Stimulated activated naive CD8-positive, alpha-beta T cell treated with anti-CD3 and anti-CD28 coated beads, Interleukin-15, amount 100 ng/mL, for 72 hours (primary cell): ENCODE measurements at regions not wholly inside any gene's neighbourhood (a gene's known extent, or its start where the extent isn't known, plus 50 kb on each side); places are given as distances from the start of the nearest gene placed in this dataset.
"Not testable (repeated sequence)": the region's sequence is repeated elsewhere in the genome, so short reads cannot be mapped to it uniquely, and the experiment has no call there.

Experiments
- ATAC-seq: fragments of 150-1000 bp; cut with Tn5 transposase; 2 replicates; pipeline ENCODE4 v1.10.0; 2021; ENCODE audit warnings: mild to moderate bottlenecking, moderate library complexity
- DNase-seq, 2 donors: peaks; one replicate each; pipeline ENCODE4 v3.0.0; 2021 to 2022
- H3K27ac Mint-ChIP-seq, 2 donors: one replicate each; pipeline ENCODE4 v1.8.0; 2022; ENCODE audit warnings: mild to moderate bottlenecking in 2 of 2, mixed read lengths in 2 of 2, moderate library complexity in 2 of 2
- H3K27me3 Mint-ChIP-seq: one replicate; pipeline ENCODE4 v1.8.0; 2022; ENCODE audit warnings: mixed read lengths
- H3K4me1 Mint-ChIP-seq: one replicate; pipeline ENCODE4 v1.8.0; 2022; ENCODE audit warnings: mild to moderate bottlenecking, mixed read lengths
- H3K4me3 Mint-ChIP-seq, 2 donors: one replicate each; pipeline ENCODE4 v1.8.0; 2022; ENCODE audit warnings: mild to moderate bottlenecking in 2 of 2, mixed read lengths in 2 of 2, moderate library complexity in 1 of 2
- H3K9me3 Mint-ChIP-seq, 2 donors: one replicate each; pipeline ENCODE4 v1.8.0; 2022; ENCODE audit warnings: mixed read lengths in 2 of 2

DNA sequence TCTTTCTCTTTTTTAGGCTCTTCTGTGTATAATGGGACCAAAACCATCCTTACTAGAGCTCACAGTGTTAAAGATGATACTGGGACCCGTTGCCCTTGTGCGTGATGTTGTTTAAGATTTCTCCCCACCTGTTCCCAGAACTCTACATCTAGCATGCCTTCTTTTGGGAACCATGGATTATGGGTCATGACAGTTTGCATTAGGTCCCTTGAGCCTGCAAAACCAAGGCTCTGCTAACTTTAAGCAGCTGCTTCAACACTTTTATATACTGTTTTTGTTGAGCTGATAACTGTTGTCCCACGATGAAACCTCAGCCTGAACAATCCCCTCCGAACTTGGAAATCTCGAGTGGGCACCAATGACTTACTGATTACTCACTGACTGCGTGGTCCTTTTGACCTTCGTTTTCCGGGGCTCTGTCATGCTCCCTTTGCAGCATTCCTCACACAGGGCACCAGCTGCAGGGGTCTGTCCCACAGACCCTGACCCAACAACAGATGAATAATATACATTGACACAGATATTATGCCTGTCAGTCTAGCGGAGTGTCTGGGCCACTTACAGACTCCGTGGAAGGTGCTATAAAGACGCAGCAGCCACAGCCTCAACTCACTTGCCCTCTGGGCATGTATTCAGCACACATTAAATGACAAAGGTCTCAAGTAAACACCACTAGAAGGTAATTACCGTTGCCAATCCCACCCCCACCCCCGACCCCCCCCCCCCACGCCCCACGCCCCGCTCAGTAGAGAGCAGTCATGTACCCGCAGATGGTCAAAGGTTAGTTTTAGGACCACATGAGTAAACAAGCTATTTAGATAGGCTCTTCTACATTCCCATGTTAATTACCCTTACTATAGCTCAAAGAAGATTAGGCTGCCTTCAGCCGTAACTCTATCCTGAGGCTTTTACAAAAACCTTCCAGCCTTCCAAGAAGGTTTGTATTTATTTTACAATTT, 162.0 kb upstream of the WDFY3 start:
- H3K27ac Mint-ChIP-seq: no peak overlapping the region
- ATAC-seq (no peak), DNase-seq (no peak)
- H3K4me3 Mint-ChIP-seq: no peak overlapping the region
- H3K9me3 Mint-ChIP-seq: peaks cover 4 to 10% of the 10 kb centered on the region in 2 donors
- no peaks in the 10 kb centered on the region for H3K27me3 Mint-ChIP-seq
- H3K4me1 Mint-ChIP-seq: no peaks in the 10 kb centered on the region

- not testable (repeated sequence) for H3K27ac Mint-ChIP-seq, ATAC-seq, H3K9me3 Mint-ChIP-seq, DNase-seq, H3K27me3 Mint-ChIP-seq, H3K4me3 Mint-ChIP-seq, H3K4me1 Mint-ChIP-seq
Observed at GRCh38 chr4:85129354-85130125, 163.1 kb upstream of the WDFY3 start.

- peaks cover 4 to 10% of the 10 kb centered on the region in 2 donors for H3K9me3 Mint-ChIP-seq
- no peaks in the 10 kb centered on the region for H3K4me1 Mint-ChIP-seq
- DNase-seq: no peak
- H3K27ac Mint-ChIP-seq: no peak overlapping the region
- no peak overlapping the region for H3K4me3 Mint-ChIP-seq
- ATAC-seq: no peak
- no peaks in the 10 kb centered on the region for H3K27me3 Mint-ChIP-seq
Observed at GRCh38 chr4:85132117-85132516, 165.6 kb upstream of the WDFY3 start.

DNA sequence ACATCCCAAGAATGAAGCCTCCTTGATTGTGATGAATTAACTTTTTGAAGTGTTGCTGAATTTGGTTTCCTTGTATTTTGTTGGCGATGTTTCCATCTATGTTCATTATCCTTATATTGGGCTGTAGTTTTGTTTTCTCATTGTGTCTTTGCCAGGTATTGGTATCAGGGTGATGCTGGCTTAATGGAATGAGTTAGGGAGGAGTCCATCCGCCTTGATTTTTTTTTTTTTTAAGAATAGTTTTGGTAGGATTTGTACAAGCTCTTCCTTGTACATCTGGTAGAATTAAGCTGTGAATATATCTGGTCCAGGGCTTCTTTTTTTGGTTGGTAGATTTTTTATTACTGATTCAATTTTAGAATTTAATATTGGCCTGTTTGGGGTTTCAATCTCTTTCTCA, 166.1 kb upstream of the WDFY3 start:
- no peak for DNase-seq
- H3K27me3 Mint-ChIP-seq: no peaks in the 10 kb centered on the region
- H3K27ac Mint-ChIP-seq: no peak overlapping the region
- H3K4me1 Mint-ChIP-seq: no peaks in the 10 kb centered on the region
- peaks cover 4 to 10% of the 10 kb centered on the region in 2 donors for H3K9me3 Mint-ChIP-seq
- no peak overlapping the region for H3K4me3 Mint-ChIP-seq
- ATAC-seq: no peak

DNA sequence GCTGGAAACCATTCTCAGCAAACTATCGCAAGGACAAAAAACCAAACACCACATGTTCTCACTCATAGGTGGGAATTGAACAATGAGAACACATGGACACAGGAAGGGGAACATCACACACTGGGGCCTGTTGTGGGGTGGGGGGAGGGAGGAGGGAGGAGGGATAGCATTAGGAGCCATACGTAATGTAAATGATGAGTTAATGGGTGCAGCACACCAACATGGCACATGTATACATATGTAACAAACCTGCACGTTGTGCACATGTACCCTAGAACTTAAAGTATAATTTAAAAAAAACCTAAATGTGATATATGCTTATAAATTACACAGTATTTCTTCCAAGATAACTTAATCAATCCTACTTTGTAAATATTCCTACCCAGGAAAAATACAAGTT, 173.3 kb upstream of the WDFY3 start:
- ATAC-seq, DNase-seq, H3K27ac Mint-ChIP-seq, H3K4me1 Mint-ChIP-seq, H3K27me3 Mint-ChIP-seq, H3K4me3 Mint-ChIP-seq, H3K9me3 Mint-ChIP-seq: not testable (repeated sequence)

GRCh38 chr4:85142451-85142850, 176.0 kb upstream of the WDFY3 start:
- H3K9me3 Mint-ChIP-seq: no peaks in the 10 kb centered on the region
- DNase-seq (no peak), ATAC-seq (no peak)
- H3K4me3 Mint-ChIP-seq: no peak overlapping the region
- no peaks in the 10 kb centered on the region for H3K4me1 Mint-ChIP-seq
- H3K27me3 Mint-ChIP-seq: no peaks in the 10 kb centered on the region
- H3K27ac Mint-ChIP-seq: no peak overlapping the region

DNA sequence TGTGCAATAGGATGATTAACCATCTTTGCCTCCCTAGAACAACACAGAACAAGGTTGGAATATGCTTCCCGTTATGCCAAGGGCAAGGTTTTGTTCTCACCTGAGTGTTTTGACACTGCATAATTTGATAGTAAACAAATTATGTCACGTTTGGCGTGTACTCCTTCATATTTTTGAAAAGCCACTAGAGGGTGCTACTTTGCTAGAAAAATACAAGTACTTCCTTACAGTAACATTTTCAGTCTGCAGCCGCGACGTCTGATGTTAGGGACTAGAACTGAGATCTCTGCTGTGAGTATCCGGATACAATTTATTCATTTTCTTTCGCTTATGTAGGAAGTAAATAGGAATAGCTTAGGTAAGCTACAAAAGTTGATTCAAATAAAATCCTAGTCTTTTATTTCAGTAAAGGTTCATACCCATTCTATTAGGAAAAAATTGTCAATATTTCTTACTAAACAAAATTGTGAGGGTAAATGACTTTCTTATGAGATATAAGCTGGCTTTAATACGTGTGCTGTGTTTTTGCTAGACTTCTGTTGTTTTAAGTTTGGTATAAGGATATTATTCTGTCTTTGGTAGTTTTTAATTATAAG, 181.1 kb upstream of the WDFY3 start:
- H3K27ac Mint-ChIP-seq: no peak overlapping the region
- H3K27me3 Mint-ChIP-seq: no peaks in the 10 kb centered on the region
- H3K9me3 Mint-ChIP-seq: no peaks in the 10 kb centered on the region
- ATAC-seq: peak; percentile 46
- H3K4me1 Mint-ChIP-seq: no peaks in the 10 kb centered on the region
- DNase-seq: no peak
- H3K4me3 Mint-ChIP-seq: no peak overlapping the region

GRCh38 chr4:85149676-85150075, 183.2 kb upstream of the WDFY3 start:
- Mint-ChIP-seq H3K27me3 (no peaks in the 10 kb centered on the region), H3K4me3 (no peak overlapping the region), H3K4me1 (no peaks in the 10 kb centered on the region), H3K9me3 (no peaks in the 10 kb centered on the region), H3K27ac (no peak overlapping the region)
- DNase-seq (no peak), ATAC-seq (no peak)

- Mint-ChIP-seq H3K27ac (no peak overlapping the region), H3K27me3 (no peaks in the 10 kb centered on the region), H3K9me3 (no peaks in the 10 kb centered on the region), H3K4me3 (no peak overlapping the region), H3K4me1 (no peaks in the 10 kb centered on the region)
- ATAC-seq: no peak
- DNase-seq: no peak
Observed at GRCh38 chr4:85151371-85151770, 184.9 kb upstream of the WDFY3 start.

- no peaks in the 10 kb centered on the region for H3K9me3 Mint-ChIP-seq
Observed at GRCh38 chr4:85151786-85152185, 185.3 kb upstream of the WDFY3 start.

DNA sequence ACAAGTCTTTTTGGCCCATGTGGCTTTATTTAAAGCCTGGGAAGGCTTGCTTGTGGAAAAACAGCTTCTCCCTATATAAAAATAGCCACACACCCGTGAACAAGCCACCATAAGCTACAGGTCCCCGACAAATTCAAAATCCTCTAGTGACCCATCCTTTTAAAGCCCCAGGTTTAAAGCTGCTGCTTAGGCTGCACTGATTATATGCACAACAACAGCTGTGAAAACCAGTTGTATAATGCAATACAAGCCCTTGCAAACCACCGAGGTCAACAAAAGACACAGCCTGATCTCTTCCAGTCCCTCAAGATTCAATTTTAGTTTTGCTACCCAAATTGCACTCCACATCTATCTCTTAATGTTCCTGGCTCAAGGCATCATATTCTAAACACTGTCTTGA, 186.0 kb upstream of the WDFY3 start:
- no peak overlapping the region for H3K4me3 Mint-ChIP-seq
- no peaks in the 10 kb centered on the region for H3K4me1 Mint-ChIP-seq
- H3K9me3 Mint-ChIP-seq: no peaks in the 10 kb centered on the region
- H3K27me3 Mint-ChIP-seq: no peaks in the 10 kb centered on the region
- DNase-seq (no peak), ATAC-seq (no peak)
- H3K27ac Mint-ChIP-seq: no peak overlapping the region

More at GRCh38 chr4:85151786-85152185, 185.3 kb upstream of the WDFY3 start:
- DNase-seq (no peak), ATAC-seq (no peak)
- Mint-ChIP-seq H3K27me3 (no peaks in the 10 kb centered on the region), H3K4me3 (no peak overlapping the region), H3K27ac (no peak overlapping the region), H3K4me1 (no peaks in the 10 kb centered on the region)

- ATAC-seq (no peak), DNase-seq (no peak)
- Mint-ChIP-seq H3K27me3 (no peaks in the 10 kb centered on the region), H3K9me3 (no peaks in the 10 kb centered on the region), H3K4me3 (no peak overlapping the region), H3K4me1 (no peaks in the 10 kb centered on the region), H3K27ac (no peak overlapping the region)
Observed at GRCh38 chr4:85153221-85153620, 186.7 kb upstream of the WDFY3 start.

GRCh38 chr4:85154591-85154990, 188.1 kb upstream of the WDFY3 start:
- no peaks in the 10 kb centered on the region for H3K4me1 Mint-ChIP-seq
- no peak overlapping the region for H3K4me3 Mint-ChIP-seq
- H3K27ac Mint-ChIP-seq: no peak overlapping the region
- DNase-seq (no peak), ATAC-seq (no peak)
- H3K27me3 Mint-ChIP-seq: no peaks in the 10 kb centered on the region
- no peaks in the 10 kb centered on the region for H3K9me3 Mint-ChIP-seq

DNA sequence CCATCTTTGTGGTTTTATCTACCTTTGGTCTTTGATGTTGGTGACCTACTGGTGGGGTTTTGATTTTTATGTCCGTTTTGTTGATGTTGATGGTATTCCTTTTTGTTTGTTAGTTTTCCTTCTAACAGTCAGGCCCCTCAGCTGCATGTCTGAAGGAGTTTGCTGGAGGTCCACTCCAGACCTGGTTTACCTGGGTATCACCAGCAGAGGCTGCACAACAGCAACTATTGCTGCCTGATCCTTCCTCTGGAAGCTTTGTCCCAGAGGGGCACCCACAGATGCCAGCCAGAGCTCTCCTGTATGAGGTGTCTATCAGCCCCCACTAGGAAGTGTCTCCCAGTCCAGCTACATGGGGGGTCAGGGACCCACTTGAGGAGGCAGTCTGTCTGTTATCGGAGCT, 199.3 kb upstream of the WDFY3 start:
- peak overlapping the region in 1 of 2 donors; percentile 60 for H3K27ac Mint-ChIP-seq
- peaks cover 11 to 12% of the 10 kb centered on the region in 2 donors for H3K9me3 Mint-ChIP-seq
- DNase-seq (no peak), ATAC-seq (no peak)
- H3K27me3 Mint-ChIP-seq: no peaks in the 10 kb centered on the region
- no peaks in the 10 kb centered on the region for H3K4me1 Mint-ChIP-seq
- H3K4me3 Mint-ChIP-seq: no peak overlapping the region

- Mint-ChIP-seq H3K27me3 (no peaks in the 10 kb centered on the region), H3K27ac (no peak overlapping the region), H3K4me3 (no peak overlapping the region), H3K9me3 (peaks cover 11 to 12% of the 10 kb centered on the region in 2 donors), H3K4me1 (no peaks in the 10 kb centered on the region)
- ATAC-seq (no peak), DNase-seq (no peak)
Observed at GRCh38 chr4:85166318-85166717, 199.8 kb upstream of the WDFY3 start.
